ENCODE measurements at regions not wholly inside any gene's neighbourhood (a gene's known extent, or its start where the extent isn't known, plus 50 kb on each side); places are given as distances from the start of the nearest gene placed in this dataset.

GRCh38 chr15:62248277-62248984 lies 83.3 kb upstream of the C2CD4B start:
- Histone ChIP-seq H3K4me3 (no peak overlapping the region), H3K27me3 (no peaks in the 10 kb centered on the region), H3K9me3 (no peaks in the 10 kb centered on the region), H3K4me1 (no peaks in the 10 kb centered on the region), H3K27ac (no peak overlapping the region), H3K36me3 (no peaks in the 10 kb centered on the region)
- intact Hi-C loops (cut with DNase I), result no loop called here
- peak in 1 of 2 donors; percentile 46 for DNase-seq (ENCODE audit: extremely low spot score in 2 of 2)
- TF ChIP-seq POLR2AphosphoS5 (IDR thresholded peaks at IDR 0.05; ENCODE audit: insufficient read depth in 1 of 2, low read depth in 1 of 2), result no peak
- no peak for TF ChIP-seq POLR2A (IDR thresholded peaks at IDR 0.05)
- no peak for TF ChIP-seq CTCF (IDR thresholded peaks at IDR 0.05)

- no peaks in the 10 kb centered on the region for H3K27me3 ChIP-seq
- no peaks in the 10 kb centered on the region for H3K9me3 ChIP-seq
- no peak overlapping the region for H3K4me3 ChIP-seq
- no peak overlapping the region for H3K27ac ChIP-seq
- H3K36me3 ChIP-seq, result no peaks in the 10 kb centered on the region
- no peaks in the 10 kb centered on the region for H3K4me1 ChIP-seq
- intact Hi-C loops (cut with DNase I), result no loop called here
- TF ChIP-seq POLR2A (IDR thresholded peaks at IDR 0.05), result no peak
- TF ChIP-seq POLR2AphosphoS5 (IDR thresholded peaks at IDR 0.05; ENCODE audit: insufficient read depth in 1 of 2, low read depth in 1 of 2), result no peak
- no peak for TF ChIP-seq CTCF (IDR thresholded peaks at IDR 0.05)
- DNase-seq (ENCODE audit: extremely low spot score in 2 of 2), result peak in 1 of 2 donors; percentile 14
Observed at GRCh38 chr15:62249501-62249900, 84.4 kb upstream of the C2CD4B start.

- Histone ChIP-seq H3K4me3 (no peak overlapping the region), H3K9me3 (no peaks in the 10 kb centered on the region), H3K27me3 (no peaks in the 10 kb centered on the region), H3K27ac (no peak overlapping the region), H3K36me3 (no peaks in the 10 kb centered on the region), H3K4me1 (no peaks in the 10 kb centered on the region)
- intact Hi-C loops (cut with DNase I), result no loop called here
- peak in 1 of 2 donors; percentile 74 for DNase-seq (ENCODE audit: extremely low spot score in 2 of 2)
- TF ChIP-seq CTCF (IDR thresholded peaks at IDR 0.05), result no peak
- TF ChIP-seq POLR2AphosphoS5 (IDR thresholded peaks at IDR 0.05; ENCODE audit: insufficient read depth in 1 of 2, low read depth in 1 of 2), result no peak
- no peak for TF ChIP-seq POLR2A (IDR thresholded peaks at IDR 0.05)
Observed at GRCh38 chr15:62250186-62250585, 85.1 kb upstream of the C2CD4B start.

GRCh38 chr15:62250978-62251377 lies 85.9 kb upstream of the C2CD4B start:
- TF ChIP-seq POLR2AphosphoS5 (IDR thresholded peaks at IDR 0.05; ENCODE audit: insufficient read depth in 1 of 2, low read depth in 1 of 2), result no peak
- TF ChIP-seq POLR2A (IDR thresholded peaks at IDR 0.05), result no peak
- TF ChIP-seq CTCF (IDR thresholded peaks at IDR 0.05), result no peak
- no peaks in the 10 kb centered on the region for H3K9me3 ChIP-seq
- intact Hi-C loops (cut with DNase I), result no loop called here
- no peaks in the 10 kb centered on the region for H3K4me1 ChIP-seq
- no peaks in the 10 kb centered on the region for H3K36me3 ChIP-seq
- no peak overlapping the region for H3K27ac ChIP-seq
- H3K27me3 ChIP-seq, result no peaks in the 10 kb centered on the region
- H3K4me3 ChIP-seq, result no peak overlapping the region
- DNase-seq (ENCODE audit: extremely low spot score in 2 of 2), result peak in 1 of 2 donors; percentile 61

- intact Hi-C loops (cut with DNase I), result no loop called here
- DNase-seq (ENCODE audit: extremely low spot score in 2 of 2), result no peak
- Histone ChIP-seq H3K4me3 (no peak overlapping the region), H3K36me3 (no peaks in the 10 kb centered on the region), H3K9me3 (no peaks in the 10 kb centered on the region), H3K27ac (no peak overlapping the region), H3K27me3 (no peaks in the 10 kb centered on the region), H3K4me1 (no peaks in the 10 kb centered on the region)
- TF ChIP-seq CTCF (IDR thresholded peaks at IDR 0.05) (no peak), POLR2AphosphoS5 (IDR thresholded peaks at IDR 0.05; ENCODE audit: insufficient read depth in 1 of 2, low read depth in 1 of 2) (no peak), POLR2A (IDR thresholded peaks at IDR 0.05) (no peak)
Observed at GRCh38 chr15:62253294-62253693, 88.2 kb upstream of the C2CD4B start.
